Natural killer cell (primary cell): ENCODE measurements at regions not wholly inside any gene's neighbourhood (a gene's known extent, or its start where the extent isn't known, plus 50 kb on each side); places are given as distances from the start of the nearest gene placed in this dataset.

Source experiments
- ATAC-seq, 3 donors: fragments of 150-1000 bp in 2 of 3; fragments of 200-7000 bp in 1 of 3; cut with Tn5 transposase; 1 replicate in 1 of 3; 2 replicates in 2 of 3; pipeline ENCODE4 v1.10.0; 2021; ENCODE audit warnings: mild to moderate bottlenecking in 2 of 3, moderate library complexity in 2 of 3
- DNase-seq, 2 donors: peaks; one replicate each; pipeline versions ENCODE4 v3.0.0 to v3.0.0-alpha.2; 2013 to 2021; ENCODE audit warnings: mixed read lengths in 1 of 2
- H3K27ac ChIP-seq: one replicate; pipeline ENCODE4 v1.5.1; 2013; ENCODE audit warnings: mild to moderate bottlenecking, low read length
- H3K27me3 ChIP-seq: one replicate; pipeline ENCODE4 v1.6.1; 2013; ENCODE audit warnings: low read length; ENCODE audit not compliant: control insufficient read depth, insufficient read depth
- H3K36me3 ChIP-seq: one replicate; pipeline ENCODE4 v1.6.1; 2013; ENCODE audit warnings: low read length; ENCODE audit not compliant: control insufficient read depth, insufficient read depth
- H3K4me1 ChIP-seq: one replicate; pipeline ENCODE4 v1.6.1; 2013; ENCODE audit warnings: low read length; ENCODE audit not compliant: control insufficient read depth, insufficient read depth
- H3K4me3 ChIP-seq: one replicate; pipeline ENCODE4 v1.5.1; 2013; ENCODE audit warnings: low read length
- H3K9me3 ChIP-seq: one replicate; pipeline ENCODE4 v1.6.1; 2013; ENCODE audit warnings: low read length; ENCODE audit not compliant: control insufficient read depth, insufficient read depth
- H3K27ac Mint-ChIP-seq, 2 donors: one replicate each; pipeline ENCODE4 v1.8.0; 2022; ENCODE audit warnings: mild to moderate bottlenecking in 2 of 2, mixed read lengths in 2 of 2, moderate library complexity in 1 of 2
- H3K27me3 Mint-ChIP-seq, 2 donors: one replicate each; pipeline ENCODE4 v1.8.0; 2022; ENCODE audit warnings: low read depth in 2 of 2, mixed read lengths in 2 of 2
- H3K36me3 Mint-ChIP-seq: one replicate; pipeline ENCODE4 v1.8.0; 2022; ENCODE audit warnings: mixed read lengths
- H3K4me1 Mint-ChIP-seq, 2 donors: one replicate each; pipeline ENCODE4 v1.8.0; 2022; ENCODE audit warnings: mixed read lengths in 2 of 2
- H3K4me3 Mint-ChIP-seq: one replicate; pipeline ENCODE4 v1.8.0; 2022; ENCODE audit warnings: mild to moderate bottlenecking, moderate library complexity, mixed read lengths
- H3K9me3 Mint-ChIP-seq, 2 donors: one replicate each; pipeline ENCODE4 v1.8.0; 2022; ENCODE audit warnings: mixed read lengths in 2 of 2
- WGBS: methylation state at CpG from one replicate; pipeline ENCODE4 v1.1.7; 2013; ENCODE audit warnings: missing lambda C conversion rate; ENCODE audit not compliant: insufficient coverage; 5-methylcytosine and 5-hydroxymethylcytosine counted together
- intact Hi-C: fragments of 100-400 bp; cut with micrococcal nuclease; formaldehyde crosslinking; loops from one replicate; pipeline ENCODE4 v1.14.2; 2022
- TF ChIP-seq, protein P1 (sequence below): fragments of 200-600 bp; IDR thresholded peaks from one replicate; pipeline ENCODE4 v1.8.0; 2022; ENCODE audit warnings: antibody characterized with exemption

DNA sequence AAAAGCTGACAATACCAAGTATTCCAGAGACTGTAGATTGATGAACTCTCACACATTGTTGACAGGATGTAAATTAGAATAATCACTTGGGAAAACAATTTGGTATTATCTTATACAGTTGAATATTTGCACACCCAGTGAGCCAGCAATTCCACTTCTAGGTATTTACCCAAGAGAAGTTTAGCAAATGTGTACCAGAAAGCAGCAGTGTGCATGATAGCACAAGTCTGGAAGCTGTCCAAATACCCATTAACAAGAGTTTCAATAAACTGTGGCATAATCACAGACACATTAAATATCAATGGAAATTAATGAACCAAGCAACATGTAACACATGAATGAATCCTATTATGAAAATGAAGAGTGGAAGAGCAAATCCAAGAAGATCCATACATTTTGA is 233.6 kb downstream of the TPBG start:
- TF ChIP-seq, protein P1, sequence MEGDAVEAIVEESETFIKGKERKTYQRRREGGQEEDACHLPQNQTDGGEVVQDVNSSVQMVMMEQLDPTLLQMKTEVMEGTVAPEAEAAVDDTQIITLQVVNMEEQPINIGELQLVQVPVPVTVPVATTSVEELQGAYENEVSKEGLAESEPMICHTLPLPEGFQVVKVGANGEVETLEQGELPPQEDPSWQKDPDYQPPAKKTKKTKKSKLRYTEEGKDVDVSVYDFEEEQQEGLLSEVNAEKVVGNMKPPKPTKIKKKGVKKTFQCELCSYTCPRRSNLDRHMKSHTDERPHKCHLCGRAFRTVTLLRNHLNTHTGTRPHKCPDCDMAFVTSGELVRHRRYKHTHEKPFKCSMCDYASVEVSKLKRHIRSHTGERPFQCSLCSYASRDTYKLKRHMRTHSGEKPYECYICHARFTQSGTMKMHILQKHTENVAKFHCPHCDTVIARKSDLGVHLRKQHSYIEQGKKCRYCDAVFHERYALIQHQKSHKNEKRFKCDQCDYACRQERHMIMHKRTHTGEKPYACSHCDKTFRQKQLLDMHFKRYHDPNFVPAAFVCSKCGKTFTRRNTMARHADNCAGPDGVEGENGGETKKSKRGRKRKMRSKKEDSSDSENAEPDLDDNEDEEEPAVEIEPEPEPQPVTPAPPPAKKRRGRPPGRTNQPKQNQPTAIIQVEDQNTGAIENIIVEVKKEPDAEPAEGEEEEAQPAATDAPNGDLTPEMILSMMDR: no peak
- Histone ChIP-seq H3K4me1 (no peaks in the 10 kb centered on the region), H3K27me3 (no peaks in the 10 kb centered on the region), H3K36me3 (no peaks in the 10 kb centered on the region), H3K27ac (no peak overlapping the region), H3K9me3 (no peaks in the 10 kb centered on the region), H3K4me3 (no peak overlapping the region)
- DNase-seq (no peak), ATAC-seq (no peak)
- H3K27me3 Mint-ChIP-seq: no peaks in the 10 kb centered on the region
- intact Hi-C loops: no loop called here
- no peak overlapping the region for H3K27ac Mint-ChIP-seq
- H3K9me3 Mint-ChIP-seq: peaks cover 9% of the 10 kb centered on the region in 2 donors
- H3K4me1 Mint-ChIP-seq: no peaks in the 10 kb centered on the region
- H3K36me3 Mint-ChIP-seq: no peaks in the 10 kb centered on the region
- H3K4me3 Mint-ChIP-seq: no peak overlapping the region

DNA sequence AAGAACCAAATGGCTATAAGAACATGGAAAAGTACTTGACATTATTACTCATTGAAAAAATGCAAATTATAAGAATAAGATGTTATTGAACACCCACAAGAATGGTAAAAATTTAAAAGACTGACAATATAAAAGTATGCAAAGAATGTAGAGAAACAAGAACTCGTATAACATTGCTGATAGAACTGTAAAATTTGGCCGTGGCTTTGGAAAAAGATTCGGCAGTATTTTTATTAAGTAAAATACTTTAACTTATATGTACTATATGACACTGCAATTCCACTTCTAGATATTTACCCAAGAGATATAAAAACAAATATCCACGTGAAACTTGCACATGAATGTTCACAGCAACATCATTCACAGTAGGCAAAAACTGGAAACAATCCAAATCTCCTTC is 239.2 kb downstream of the TPBG start:
- Histone ChIP-seq H3K27ac (no peak overlapping the region), H3K27me3 (no peaks in the 10 kb centered on the region), H3K9me3 (no peaks in the 10 kb centered on the region), H3K36me3 (no peaks in the 10 kb centered on the region), H3K4me3 (no peak overlapping the region), H3K4me1 (no peaks in the 10 kb centered on the region)
- TF ChIP-seq, protein P1: no peak
- Mint-ChIP-seq H3K9me3 (peaks cover 11 to 14% of the 10 kb centered on the region in 2 donors), H3K4me3 (no peak overlapping the region), H3K4me1 (no peaks in the 10 kb centered on the region), H3K36me3 (no peaks in the 10 kb centered on the region), H3K27ac (no peak overlapping the region), H3K27me3 (no peaks in the 10 kb centered on the region)
- 100% methylated on average over 2 of the region's 4 CpGs for WGBS
- intact Hi-C loops: no loop called here
- DNase-seq: no peak
- no peak for ATAC-seq

DNA sequence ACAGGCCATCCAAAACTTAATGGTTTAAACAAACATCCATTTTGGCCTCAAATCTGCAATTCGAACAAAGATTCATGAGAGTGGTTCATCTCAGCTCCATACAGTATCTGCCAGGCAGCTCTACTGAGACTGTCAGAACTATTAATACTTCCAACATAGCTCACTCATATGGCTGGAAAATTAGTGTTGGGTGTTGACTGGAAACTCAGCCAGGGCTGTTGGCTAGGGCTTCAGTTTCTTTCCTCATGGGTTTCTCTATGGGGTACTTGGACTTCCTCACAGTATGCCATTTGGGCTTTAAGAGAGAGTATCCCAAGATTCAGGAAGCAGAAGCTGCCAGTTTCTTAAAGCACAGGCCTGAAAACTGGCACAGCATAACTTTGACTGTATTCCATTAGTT is 240.3 kb downstream of the TPBG start:
- no peaks in the 10 kb centered on the region for H3K36me3 Mint-ChIP-seq
- H3K4me3 Mint-ChIP-seq: no peak overlapping the region
- no peak for ATAC-seq
- no peaks in the 10 kb centered on the region for H3K27me3 ChIP-seq
- H3K9me3 Mint-ChIP-seq: peaks cover 11 to 14% of the 10 kb centered on the region in 2 donors
- no peak overlapping the region for H3K27ac ChIP-seq
- intact Hi-C loops: no loop called here
- no peaks in the 10 kb centered on the region for H3K4me1 ChIP-seq
- TF ChIP-seq, protein P1: no peak
- no peaks in the 10 kb centered on the region for H3K36me3 ChIP-seq
- H3K9me3 ChIP-seq: no peaks in the 10 kb centered on the region
- no peaks in the 10 kb centered on the region for H3K27me3 Mint-ChIP-seq
- no peaks in the 10 kb centered on the region for H3K4me1 Mint-ChIP-seq
- 79% methylated on average over 1 of the region's 1 CpG for WGBS
- no peak for DNase-seq
- no peak overlapping the region for H3K4me3 ChIP-seq
- no peak overlapping the region for H3K27ac Mint-ChIP-seq

DNA sequence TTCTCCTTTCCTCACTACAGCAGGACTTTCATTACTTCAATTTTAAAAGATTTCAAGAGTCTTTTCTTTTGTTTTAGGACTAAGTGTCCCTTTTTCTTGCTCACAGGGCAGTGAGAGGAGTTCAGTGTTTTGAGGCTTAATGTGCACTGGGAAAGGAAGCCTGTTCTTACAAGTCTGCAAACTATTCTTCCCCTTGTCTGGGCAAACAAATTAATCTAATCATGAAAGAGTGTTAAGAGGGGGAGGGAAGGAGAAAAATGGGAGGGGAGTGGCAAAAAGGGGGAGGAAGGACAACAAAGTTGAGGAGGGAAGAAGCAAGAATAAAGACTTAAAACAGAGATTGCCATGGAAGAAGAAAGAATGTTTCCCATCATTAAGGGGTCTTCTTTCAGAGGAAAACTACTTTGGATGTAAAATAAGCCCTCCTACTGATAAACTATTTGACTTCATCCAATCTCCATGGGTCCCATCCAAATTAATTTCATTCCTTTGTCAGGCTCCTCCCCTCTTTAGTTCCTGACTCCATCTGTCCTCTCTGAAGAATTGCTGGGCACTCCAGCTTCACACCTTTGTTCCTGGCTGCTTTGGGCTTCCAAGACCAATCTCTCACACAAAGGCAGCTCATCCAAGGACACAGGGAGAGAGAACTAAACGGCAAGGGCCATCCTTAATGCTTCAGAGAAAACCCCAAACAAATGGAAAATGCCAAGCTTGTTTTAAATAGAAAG is 244.5 kb downstream of the TPBG start:
- peaks cover 6 to 7% of the 10 kb centered on the region in 2 donors for H3K9me3 Mint-ChIP-seq
- no peaks in the 10 kb centered on the region for H3K36me3 ChIP-seq
- 42% methylated on average over 1 of the region's 1 CpG for WGBS
- TF ChIP-seq, protein P1: no peak
- ATAC-seq (no peak), DNase-seq (no peak)
- no peak overlapping the region for H3K27ac Mint-ChIP-seq
- no peak overlapping the region for H3K4me3 ChIP-seq
- H3K4me3 Mint-ChIP-seq: no peak overlapping the region
- H3K27me3 ChIP-seq: no peaks in the 10 kb centered on the region
- H3K36me3 Mint-ChIP-seq: no peaks in the 10 kb centered on the region
- H3K27me3 Mint-ChIP-seq: no peaks in the 10 kb centered on the region
- no peaks in the 10 kb centered on the region for H3K9me3 ChIP-seq
- no peaks in the 10 kb centered on the region for H3K4me1 Mint-ChIP-seq
- intact Hi-C loops: no loop called here
- no peak overlapping the region for H3K27ac ChIP-seq
- H3K4me1 ChIP-seq: no peaks in the 10 kb centered on the region
